ENCODE measurements at regions not wholly inside any gene's neighbourhood (a gene's known extent, or its start where the extent isn't known, plus 50 kb on each side); places are given as distances from the start of the nearest gene placed in this dataset.

DNA sequence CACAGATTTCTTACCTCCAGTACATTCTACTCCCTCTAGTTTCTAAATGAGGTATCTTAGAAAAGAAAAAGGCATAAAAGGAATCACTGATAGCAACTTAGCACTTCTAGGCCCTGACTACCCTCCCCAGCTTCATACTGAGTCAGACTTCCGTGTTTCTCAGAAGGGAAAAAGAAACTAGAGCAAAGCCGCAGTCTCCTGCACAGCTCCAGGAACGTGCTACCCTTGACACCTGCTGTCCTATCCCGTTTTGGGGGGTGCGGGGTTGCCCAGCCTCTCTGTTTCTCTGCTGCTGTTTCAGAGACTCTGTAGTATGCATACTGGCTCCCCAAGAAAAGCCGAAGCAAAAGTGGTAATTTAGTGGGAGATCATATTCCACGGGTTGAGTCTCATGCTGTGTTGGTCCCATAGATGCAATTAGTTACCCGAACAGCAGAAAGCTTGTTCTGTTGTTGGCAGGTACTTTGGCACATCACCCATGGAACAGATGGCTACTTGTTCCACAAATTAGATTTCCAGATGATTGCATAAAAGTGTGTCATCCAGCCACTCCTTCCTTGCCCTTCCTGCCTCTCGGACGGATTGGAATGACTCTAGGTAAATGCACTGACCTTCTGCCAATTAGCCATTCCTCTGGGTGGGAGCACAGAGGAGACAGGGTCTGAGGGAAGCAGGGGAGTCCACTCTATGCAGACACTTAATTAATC, 438.1 kb downstream of the FUT8 start:
- no peak for TF ChIP-seq EZH2 (IDR thresholded peaks at IDR 0.05; ENCODE audit: low read length, missing control alignments)
- TF ChIP-seq, protein P1, sequence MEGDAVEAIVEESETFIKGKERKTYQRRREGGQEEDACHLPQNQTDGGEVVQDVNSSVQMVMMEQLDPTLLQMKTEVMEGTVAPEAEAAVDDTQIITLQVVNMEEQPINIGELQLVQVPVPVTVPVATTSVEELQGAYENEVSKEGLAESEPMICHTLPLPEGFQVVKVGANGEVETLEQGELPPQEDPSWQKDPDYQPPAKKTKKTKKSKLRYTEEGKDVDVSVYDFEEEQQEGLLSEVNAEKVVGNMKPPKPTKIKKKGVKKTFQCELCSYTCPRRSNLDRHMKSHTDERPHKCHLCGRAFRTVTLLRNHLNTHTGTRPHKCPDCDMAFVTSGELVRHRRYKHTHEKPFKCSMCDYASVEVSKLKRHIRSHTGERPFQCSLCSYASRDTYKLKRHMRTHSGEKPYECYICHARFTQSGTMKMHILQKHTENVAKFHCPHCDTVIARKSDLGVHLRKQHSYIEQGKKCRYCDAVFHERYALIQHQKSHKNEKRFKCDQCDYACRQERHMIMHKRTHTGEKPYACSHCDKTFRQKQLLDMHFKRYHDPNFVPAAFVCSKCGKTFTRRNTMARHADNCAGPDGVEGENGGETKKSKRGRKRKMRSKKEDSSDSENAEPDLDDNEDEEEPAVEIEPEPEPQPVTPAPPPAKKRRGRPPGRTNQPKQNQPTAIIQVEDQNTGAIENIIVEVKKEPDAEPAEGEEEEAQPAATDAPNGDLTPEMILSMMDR (conservative IDR thresholded peaks at IDR 0.05 in 1 of 2, IDR thresholded peaks at IDR 0.05 in 1 of 2; ENCODE audit: low read depth in 1 of 2, low read length in 2 of 2) = no peak

Data from fibroblast of lung (primary cell).